HG03520 (cell line): ENCODE measurements at regions not wholly inside any gene's neighbourhood (a gene's known extent, or its start where the extent isn't known, plus 50 kb on each side); places are given as distances from the start of the nearest gene placed in this dataset.

Experiments
- ATAC-seq: cut with Tn5 transposase; IDR thresholded peaks from one replicate; pipeline ENCODE4 v1.9.1; 2021; ENCODE audit warnings: mild to moderate bottlenecking, moderate library complexity; ENCODE audit not compliant: unreplicated experiment

DNA sequence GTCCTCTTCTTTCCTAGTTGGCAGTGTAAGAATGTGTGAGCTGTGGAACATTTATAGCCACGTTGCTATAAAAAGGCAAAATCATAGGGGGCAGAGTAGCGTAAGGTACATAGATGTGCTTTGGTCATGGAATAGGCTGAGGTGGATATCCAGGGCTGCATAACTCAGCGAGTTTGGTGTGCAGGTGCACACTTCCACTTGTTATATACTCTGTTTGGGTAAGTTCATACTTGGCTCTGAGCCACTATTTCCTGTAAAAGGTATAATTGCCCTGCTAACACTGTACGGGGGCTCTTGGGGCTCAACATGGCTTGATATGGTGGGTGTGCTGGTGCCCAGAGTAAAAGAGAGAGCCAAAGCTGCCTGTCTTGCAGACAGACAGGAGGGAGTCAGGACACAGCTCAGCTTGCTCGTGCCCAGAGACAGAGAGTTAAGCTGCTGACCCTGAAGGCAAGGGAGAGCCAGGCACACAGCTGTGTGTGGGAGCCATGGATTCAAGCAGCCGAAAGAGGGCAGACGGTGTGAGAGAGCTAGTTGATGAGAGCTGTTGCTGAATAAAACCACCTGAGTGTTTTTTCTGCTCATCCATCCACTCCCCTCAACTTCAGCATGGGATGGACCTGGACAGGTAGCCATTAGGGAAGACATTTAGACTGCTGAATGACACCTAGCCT, 126.7 kb downstream of the DKK1 start:
- ATAC-seq: no peak

DNA sequence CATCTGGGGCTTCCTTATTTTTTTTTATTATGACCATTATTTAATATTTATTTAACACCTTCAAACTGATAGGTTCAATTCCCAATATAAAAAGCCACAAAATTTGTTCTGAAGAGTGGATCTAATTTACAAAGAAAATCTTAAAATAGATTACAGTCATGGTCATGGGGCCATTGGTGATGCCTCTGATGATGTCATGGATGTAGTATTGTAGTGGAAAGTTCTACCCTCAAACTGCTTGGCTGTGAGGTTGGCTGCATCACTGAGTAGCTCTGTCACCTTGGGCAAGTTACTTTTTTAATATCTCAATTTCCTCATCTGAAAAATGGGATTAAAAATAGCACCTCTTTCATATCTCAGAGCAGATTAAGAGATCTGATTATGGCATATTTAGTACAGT, 128.5 kb downstream of the DKK1 start:
- no peak for ATAC-seq

DNA sequence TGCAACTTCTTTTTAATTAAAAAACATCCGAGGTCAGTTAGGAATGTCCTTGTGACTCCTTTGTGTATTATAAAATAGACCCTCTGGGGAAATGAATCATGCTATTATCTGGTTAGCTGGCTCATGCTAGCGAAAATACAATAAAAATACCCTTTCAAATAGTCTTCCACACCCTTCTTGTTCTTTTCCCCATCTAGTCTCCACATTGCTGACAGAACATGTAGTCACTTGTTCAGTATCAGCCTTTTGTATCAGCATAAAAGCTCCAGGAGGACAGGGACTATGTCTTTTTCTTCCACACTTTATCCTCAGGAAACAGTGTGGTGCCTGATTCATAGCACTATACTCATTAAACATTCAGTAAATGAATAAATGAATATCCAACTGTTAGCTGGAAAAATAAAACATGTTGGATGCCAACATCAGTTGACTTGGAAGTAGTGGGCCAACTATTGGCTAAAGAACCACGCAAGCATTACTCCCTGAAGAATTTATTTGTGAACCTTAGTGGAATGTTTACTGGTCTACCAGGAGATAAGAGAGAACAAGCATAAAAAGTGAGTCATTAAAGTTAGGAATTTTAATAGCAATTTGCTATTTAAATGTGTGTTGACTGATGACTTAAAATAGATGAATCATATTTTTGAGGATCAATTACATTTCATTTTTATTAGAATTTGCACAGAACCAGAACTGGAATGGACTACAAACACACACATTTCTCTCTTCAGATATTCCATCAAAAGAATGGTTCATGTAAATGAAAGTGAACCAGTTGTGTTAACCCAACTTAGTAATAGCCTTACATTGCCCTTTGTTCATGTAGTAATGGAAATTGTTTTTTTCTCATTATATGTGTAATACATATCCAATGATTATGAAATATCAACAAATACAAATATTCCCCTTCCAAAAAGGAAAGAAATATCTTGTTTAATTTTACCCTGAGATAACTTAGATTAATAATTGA, 129.6 kb downstream of the DKK1 start:
- no peak for ATAC-seq

DNA sequence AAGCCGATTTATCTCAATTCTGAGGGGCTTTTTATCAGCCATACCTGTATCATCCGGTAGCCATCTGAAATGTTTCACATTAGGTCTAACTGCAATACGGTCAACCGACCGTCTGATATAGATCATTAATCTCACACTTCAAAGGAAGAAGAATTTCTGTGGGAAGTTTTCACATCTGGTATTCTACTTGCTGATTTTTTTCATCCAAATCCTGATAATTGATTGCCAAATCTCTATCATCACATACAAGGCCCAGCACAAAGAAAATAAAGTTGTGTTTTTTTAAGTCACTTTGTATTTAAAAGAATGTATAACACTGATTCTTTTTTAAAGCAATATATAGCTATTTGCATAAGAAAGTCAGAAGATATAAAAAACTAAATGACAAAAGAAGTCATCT, 132.3 kb downstream of the DKK1 start:
- no peak for ATAC-seq

DNA sequence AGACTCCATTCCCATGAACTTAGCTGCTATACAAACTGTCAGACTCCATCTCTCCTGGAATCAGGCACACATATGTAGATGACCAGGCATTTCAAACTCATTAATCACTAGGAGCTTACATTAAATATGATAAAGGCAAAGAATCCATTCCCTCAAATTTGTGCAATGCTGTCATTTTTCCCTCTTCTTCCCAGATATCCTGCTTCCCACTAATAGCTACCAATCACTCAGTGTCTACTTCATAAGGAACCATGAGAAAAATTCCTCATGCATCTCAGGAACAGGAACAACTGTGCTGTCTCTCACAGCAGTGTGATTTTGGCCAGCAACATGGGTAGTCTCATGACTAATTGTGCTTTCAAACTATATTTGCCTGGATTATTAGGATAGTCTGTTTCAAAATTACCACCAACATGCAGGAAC, 133.9 kb downstream of the DKK1 start:
- no peak for ATAC-seq

DNA sequence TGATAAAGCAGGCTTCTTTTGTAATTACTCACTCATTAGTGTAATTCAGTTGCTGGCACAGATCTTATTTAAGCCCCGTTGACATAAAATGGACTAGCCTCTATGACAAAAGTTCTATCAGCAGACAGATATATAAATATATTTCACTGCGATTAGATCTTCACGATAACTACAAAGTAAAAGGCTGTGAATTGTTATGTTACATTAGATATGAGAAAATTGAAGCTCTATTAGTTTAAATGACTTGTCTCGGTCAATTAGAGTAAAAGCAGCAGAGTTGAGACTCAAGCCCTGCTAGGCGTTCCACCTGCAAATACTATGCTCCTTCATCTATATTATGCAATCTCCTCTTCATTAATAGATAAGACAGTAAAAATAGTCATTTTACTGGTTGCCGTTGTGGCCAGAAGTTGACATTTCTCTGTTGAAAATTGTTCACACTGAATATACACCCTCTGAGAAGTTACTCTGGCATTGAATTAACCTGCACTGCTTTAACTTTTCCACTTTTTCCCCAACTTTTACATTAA, 136.7 kb downstream of the DKK1 start:
- no peak for ATAC-seq

DNA sequence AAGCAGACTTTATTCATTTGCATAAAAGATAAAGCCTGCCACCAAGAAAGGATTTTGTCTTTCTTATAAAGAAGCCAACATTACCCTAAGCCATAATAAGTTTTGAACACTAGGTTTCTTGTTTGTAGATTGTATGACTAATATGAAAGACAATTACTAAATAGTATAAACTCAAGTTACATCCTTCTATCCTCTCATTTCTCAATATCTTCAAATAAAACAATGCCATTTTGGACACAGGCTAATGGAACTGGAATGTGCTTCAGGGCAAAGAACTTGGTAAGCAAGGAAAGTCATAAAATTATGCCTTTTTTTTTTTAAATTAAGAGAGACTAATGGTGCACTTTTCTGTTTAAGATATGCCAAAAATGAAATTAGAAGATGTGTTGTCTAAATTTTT, 137.7 kb downstream of the DKK1 start:
- ATAC-seq: no peak

DNA sequence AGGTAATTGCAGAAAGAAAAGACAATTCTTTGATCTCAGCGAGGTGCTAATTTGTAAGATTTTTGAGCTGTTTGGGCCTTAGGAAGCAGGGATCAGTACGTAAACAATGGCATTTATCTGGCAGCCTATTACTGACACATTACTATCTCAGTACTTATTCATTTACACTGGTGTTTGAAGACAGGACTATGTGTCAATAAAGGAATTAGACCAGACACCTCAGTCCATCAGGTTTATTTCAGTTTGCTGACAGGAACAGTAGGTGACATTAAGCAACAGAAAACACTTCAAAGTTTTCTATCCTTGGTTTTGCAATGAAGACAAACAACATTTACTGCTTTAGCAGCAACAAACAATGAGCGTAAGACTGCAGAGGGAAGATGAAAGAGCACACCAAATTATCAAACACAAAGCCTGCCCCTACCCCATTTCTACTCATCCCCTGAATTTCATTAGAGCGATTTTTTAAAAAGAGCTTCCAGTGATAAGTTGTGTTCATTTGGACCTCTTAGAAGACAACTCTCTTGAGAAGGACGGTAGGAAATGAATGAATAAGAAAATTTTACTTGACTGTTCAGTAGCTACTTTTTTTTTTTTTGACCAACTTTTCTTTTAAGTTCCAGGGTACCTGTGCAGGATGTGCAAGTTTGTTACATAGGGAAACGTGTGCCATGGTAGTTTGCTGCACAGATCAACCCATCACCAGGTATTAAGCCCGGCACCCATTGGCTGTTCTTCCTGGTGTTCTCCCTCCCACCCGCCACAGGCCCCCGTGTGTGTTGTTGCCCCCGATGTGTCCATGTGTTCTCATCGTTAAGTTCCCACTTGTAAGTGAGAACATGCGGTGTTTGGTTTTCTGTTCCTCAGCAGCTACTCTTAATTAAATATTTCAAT, 138.8 kb downstream of the DKK1 start:
- no peak for ATAC-seq

DNA sequence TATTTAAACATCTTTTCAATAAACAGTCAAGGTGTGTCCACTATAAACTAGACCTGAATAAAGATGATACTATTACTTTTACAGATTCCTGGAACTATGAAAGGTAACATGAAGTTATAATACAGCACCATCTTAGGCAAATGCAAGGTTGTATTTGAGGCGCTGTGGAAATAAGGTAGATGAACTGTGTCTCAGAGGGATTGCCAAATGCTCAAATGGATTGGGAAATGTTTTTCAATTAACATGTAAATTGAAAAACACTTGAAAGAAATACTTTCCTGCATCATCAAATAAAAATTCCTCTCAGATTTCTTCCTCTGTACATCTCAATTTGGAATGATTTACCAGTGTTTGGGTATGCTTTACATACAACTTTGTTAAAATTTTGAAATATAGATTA, 139.4 kb downstream of the DKK1 start:
- no peak for ATAC-seq

DNA sequence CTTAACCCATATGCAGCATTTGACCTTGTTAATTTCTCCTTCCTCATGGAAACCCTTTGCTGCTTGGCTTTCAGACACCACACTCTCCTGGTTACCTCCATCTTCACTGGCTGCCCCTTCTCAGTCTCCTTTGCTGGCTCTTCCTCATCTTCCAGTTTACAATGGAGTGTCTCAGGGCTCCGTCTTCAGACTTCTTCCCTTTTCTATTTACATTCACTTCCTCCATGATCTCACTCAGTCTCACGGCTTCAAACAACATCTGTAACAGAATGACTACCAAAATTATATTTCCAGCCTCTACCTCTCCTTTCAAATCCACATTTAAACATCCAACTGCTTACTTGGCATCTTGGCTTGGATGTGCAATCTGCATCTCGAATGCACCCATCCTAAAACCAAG, 140.4 kb downstream of the DKK1 start:
- no peak for ATAC-seq

DNA sequence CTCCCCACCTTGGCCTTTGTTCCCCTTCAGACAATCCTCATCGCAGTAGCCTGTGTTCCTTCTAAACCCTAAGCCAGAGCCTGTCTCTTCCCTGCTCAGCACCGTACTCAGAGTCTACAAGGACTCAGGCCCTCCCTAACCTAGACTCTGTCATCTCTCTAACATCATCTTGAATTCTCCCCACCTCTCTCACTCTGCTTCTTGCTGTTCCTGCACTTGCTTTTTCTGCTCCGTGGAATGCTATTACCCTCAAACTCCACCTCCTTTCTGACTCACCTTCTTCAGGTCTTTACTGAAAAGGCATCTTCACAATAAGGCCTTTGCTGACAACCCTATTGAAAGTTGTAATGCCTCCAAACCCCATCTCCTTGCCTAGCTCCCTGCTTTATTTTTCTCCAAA, 141.0 kb downstream of the DKK1 start:
- no peak for ATAC-seq

DNA sequence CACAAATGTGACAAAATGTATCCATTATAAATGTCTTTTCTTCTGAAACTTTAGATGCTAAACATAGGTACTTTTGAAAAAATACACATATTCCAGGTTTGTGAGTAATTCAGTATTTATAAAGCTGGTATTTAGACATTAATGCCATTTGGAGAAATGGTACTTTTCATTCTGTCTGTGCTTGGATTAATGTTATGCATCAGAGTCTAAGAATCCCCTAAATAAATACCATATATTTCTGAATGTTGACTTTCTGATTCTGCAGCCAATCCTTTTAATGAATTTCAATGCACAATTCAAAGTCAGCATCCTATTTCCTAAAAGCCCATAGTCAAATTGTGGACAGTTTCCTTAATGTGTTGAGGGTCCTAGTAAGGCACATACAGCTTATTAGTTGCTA, 145.0 kb downstream of the DKK1 start:
- ATAC-seq: no peak

DNA sequence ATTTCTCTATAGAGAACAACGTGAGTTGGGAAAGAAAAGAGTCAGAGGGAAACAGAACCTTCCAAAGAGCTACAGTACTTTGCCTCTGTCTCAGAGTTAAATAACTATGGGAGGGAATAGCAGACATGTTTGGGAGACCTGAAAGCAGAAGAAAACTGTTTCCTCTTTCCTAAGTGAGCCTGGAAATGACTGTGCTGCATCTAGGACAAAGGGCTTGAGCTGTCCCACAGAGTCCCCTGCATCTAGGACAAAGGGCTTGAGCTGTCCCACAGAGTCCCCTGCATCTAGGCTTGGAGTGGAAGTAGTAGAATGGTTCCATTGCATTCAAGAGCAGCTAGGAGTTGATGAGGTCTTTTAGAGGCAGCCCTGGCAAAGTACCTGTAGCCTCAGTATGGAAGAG, 149.7 kb downstream of the DKK1 start:
- no peak for ATAC-seq

DNA sequence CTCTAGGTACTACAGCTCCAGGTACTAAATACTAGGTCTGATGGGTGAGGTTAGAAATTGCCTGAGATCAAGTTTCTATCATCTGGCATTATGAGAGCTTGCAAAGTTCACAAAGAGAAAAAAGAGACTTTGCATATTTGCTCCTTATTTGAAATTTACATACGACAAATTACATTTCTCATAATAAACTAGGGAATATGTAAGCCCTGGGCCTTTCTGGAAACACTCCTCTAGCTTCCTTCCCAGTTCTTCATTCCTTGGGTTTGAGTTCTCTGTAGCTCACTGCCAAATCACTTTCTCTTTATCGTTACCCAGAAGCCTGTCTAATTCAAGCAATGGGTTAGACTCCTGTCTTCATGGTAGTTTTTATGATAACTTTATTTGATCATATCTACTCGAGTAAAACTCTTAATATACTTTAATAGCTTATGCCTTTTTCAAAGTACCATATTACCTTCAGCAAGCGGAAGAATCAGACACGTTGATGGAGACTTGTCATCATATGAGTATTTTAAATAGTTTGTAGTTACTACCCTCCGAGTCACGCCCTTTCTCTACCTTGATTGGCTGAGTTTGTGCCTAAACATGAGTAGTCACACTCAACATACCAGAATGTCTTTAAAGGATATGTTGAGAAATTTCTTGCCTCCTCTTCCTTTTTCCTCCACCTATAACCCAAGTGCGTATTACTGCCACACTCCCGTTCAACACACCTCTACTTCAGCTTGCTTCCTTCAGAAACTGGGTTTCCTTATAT, 150.5 kb downstream of the DKK1 start:
- no peak for ATAC-seq

DNA sequence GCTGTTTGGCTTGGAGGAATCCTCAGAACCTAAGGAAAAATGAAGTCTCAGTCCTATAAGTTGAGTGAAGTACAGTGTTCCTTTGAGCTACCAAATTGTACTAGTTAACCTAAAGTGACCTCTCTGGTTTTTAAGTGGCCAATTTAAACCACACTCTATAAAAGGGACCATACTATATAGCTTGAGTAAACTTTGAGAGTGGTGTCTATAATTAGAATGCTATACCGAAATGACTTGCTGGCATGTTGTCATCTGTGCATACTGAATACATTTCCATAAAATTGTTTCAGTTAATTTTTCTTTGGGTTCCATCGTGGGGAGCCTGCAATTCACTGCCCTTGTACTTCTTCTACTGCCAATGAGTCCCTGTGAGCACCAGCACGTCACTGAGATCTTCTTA, 151.1 kb downstream of the DKK1 start:
- ATAC-seq: no peak

DNA sequence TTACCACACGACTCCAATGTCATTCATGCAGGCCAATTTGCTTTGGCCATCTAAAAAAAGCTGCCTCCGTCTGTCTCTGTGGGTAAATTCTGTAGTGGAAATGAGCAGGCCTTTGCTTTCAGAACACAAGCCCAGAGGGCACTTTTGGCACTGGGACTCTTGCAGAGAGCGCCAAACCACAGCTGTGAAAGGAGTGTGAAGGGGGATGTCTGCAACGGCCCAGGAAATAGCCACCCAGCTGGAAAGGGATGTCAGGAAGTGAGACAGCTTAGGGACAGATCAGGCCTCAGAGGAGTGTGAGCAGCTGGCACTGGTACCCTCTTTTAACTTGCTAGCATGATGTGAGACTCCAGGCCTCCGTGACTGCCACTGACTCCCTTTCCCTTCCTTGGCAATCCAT, 152.4 kb downstream of the DKK1 start:
- no peak for ATAC-seq

DNA sequence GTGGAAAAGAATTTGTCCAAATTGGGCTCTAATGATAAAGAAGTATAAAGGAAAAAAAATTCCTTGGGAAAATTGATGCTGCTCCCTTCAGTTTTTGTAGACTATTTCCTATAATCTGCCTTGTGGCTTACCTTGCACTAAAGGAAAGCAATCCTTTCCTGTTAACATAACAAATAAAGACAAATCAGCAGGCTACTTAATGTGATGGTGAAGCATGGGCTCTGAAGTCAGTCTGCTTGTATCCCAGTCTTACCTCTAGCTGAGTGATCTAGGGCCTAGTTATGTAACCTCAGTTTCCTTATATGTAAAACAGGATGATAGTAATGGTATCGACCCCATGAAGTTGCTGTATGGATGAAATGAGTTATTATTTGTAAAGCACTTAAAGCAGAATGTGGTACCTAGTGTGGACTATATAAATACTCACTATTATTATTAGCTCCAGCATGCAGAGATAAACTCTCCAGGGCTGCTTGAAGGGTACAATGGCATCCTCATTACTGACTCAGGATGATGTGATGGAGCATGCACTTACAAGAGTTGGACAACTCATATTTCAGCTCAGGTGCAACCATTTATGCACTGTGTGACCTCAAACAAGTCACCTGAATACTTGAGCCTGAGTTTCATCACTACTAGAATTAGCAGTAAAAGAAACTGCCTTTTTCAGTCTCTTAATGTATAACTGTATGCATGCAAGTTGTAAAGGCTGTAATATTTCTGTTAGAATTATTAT, 156.1 kb downstream of the DKK1 start:
- no peak for ATAC-seq

DNA sequence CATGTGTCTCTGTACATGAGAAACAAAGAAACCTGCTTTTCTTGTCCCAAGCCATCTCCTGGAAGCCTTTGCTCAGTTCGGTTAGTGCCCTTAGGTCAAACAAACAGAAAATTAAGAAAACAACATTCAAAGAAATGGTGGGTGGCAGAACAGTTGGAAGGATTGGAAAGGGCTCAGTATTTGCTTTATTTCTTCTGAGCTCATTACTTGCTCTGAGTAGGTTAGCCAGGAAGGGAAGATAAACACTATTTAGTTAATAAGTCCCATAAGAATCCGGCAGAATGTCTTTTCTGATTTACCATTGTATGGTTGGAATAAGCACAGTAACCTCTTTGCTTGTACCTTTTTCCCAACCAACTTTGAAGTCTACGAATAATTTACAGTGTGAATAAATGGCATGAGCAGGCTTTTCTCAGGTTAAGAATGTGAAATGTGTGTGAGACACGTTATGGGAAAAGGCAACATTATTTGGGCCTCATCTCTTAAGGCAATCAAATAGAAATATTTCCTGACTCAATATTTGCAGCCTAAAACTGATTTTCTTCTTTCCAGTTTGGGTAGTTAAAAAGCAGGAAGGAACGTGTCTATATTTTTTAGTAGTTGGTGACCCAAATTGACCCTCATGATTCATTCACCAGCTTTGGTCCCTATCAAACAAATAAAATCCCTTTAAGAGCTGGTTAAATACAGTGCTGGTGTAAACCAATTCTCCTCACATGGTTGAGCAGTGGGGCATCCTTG, 158.5 kb downstream of the DKK1 start:
- ATAC-seq: no peak

DNA sequence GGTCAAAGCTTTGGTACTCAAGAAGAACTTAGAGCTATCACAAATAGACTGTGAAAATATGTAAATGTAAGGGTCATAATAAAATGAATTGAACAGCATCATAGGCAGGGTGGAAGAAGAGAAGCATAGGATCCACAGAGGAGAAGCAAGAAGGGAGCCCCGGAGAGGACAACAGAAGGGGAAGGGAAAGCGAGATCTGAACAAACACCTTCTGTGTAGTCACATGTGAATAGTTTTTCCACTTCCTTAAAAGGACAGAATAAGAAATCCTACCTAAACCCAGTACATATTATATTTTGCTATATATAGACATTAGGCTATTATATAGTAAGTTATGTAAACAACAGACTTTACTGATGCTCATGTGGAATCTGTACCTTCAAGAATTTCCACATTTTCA, 160.2 kb downstream of the DKK1 start:
- no peak for ATAC-seq
